BLaER1 (cell line): ENCODE measurements at regions not wholly inside any gene's neighbourhood (a gene's known extent, or its start where the extent isn't known, plus 50 kb on each side); places are given as distances from the start of the nearest gene placed in this dataset.

Experiments used
- H3K27ac ChIP-seq: shearing (Covaris generic); formaldehyde crosslinking; 2 replicates; pipeline ENCODE4 v1.8.1; 2022
- H3K27me3 ChIP-seq: shearing (Covaris generic); formaldehyde crosslinking; 2 replicates; pipeline ENCODE4 v1.8.1; 2022
- H3K36me3 ChIP-seq: shearing (Covaris generic); formaldehyde crosslinking; 2 replicates; pipeline ENCODE4 v1.8.1; 2022
- H3K4me1 ChIP-seq: shearing (Covaris generic); formaldehyde crosslinking; 2 replicates; pipeline ENCODE4 v1.8.1; 2022
- H3K4me2 ChIP-seq: shearing (Covaris generic); formaldehyde crosslinking; 2 replicates; pipeline ENCODE4 v1.8.1; 2022
- H3K4me3 ChIP-seq: shearing (Covaris generic); formaldehyde crosslinking; 2 replicates; pipeline ENCODE4 v1.8.1; 2022
- H3K9ac ChIP-seq: shearing (Covaris generic); formaldehyde crosslinking; 2 replicates; pipeline ENCODE4 v1.8.1; 2022
- H3K9me3 ChIP-seq: shearing (Covaris generic); formaldehyde crosslinking; 2 replicates; pipeline ENCODE4 v1.8.1; 2022
- H4K20me1 ChIP-seq: shearing (Covaris generic); formaldehyde crosslinking; 2 replicates; pipeline ENCODE4 v1.8.1; 2022
- Cebpa-rat ChIP-seq: shearing (Covaris generic); IDR thresholded peaks from 2 replicates; pipeline ENCODE4 v1.8.1; 2022

GRCh38 chr22:27111796-27112672 lies 454.6 kb downstream of the MIAT start:
- Histone ChIP-seq H3K36me3 (no peaks in the 10 kb centered on the region), H3K4me1 (peaks cover 7% of the 10 kb centered on the region), H3K9ac (no peak overlapping the region), H3K4me2 (no peak overlapping the region), H3K27me3 (no peaks in the 10 kb centered on the region), H3K9me3 (peaks cover 22% of the 10 kb centered on the region), H4K20me1 (no peaks in the 10 kb centered on the region), H3K27ac (no peak overlapping the region), H3K4me3 (no peak overlapping the region)
- TF ChIP-seq Cebpa-rat, result no peak

DNA sequence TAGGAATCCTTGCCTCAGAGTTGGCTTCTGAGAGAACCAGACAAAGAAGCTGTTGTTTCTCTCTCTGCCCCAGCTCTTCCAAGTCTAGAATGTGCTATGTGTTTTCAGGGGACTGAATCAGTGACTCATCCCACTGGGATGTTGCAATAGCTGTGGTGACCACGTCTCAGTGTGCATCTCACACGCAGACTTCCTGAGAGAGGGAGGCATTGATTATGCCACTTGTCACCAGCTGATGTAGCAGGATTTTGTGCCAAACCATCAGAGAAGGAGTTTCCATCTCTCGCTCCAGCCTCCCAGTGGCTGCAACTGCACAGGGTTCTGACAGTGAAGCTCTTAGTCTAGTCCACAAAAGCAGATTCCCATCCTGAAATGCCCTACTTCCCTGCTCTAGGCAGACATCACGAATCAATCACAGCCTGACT lies 455.8 kb downstream of the MIAT start:
- peaks cover 7% of the 10 kb centered on the region for H3K4me1 ChIP-seq
- H3K9ac ChIP-seq, result no peak overlapping the region
- peaks cover 22% of the 10 kb centered on the region for H3K9me3 ChIP-seq
- no peak overlapping the region for H3K4me2 ChIP-seq
- no peaks in the 10 kb centered on the region for H3K27me3 ChIP-seq
- H3K4me3 ChIP-seq, result no peak overlapping the region
- H4K20me1 ChIP-seq, result no peaks in the 10 kb centered on the region
- no peaks in the 10 kb centered on the region for H3K36me3 ChIP-seq
- TF ChIP-seq Cebpa-rat, result 0 out of 2 replicates have a peak, but pooled peaks have one; percentile 35
- H3K27ac ChIP-seq, result no peak overlapping the region

GRCh38 chr22:27113641-27114040 lies 456.3 kb downstream of the MIAT start:
- H3K27ac ChIP-seq, result no peak overlapping the region
- no peak for TF ChIP-seq Cebpa-rat

GRCh38 chr22:27114186-27114585 lies 456.8 kb downstream of the MIAT start:
- H3K27ac ChIP-seq, result no peak overlapping the region
- H3K27me3 ChIP-seq, result no peaks in the 10 kb centered on the region
- H3K36me3 ChIP-seq, result no peaks in the 10 kb centered on the region
- H3K4me2 ChIP-seq, result no peak overlapping the region
- TF ChIP-seq Cebpa-rat, result no peak
- peaks cover 2% of the 10 kb centered on the region; the same call in 1 of the 2 replicates for H3K4me1 ChIP-seq
- H3K9me3 ChIP-seq, result peaks cover 14% of the 10 kb centered on the region
- H3K4me3 ChIP-seq, result no peak overlapping the region
- H4K20me1 ChIP-seq, result no peaks in the 10 kb centered on the region
- H3K9ac ChIP-seq, result no peak overlapping the region

More at GRCh38 chr22:27113641-27114040, 456.3 kb downstream of the MIAT start:
- Histone ChIP-seq H4K20me1 (no peaks in the 10 kb centered on the region), H3K4me1 (peaks cover 7% of the 10 kb centered on the region), H3K9ac (no peak overlapping the region), H3K4me3 (no peak overlapping the region), H3K36me3 (no peaks in the 10 kb centered on the region), H3K27me3 (no peaks in the 10 kb centered on the region), H3K9me3 (peaks cover 19% of the 10 kb centered on the region), H3K4me2 (no peak overlapping the region)

GRCh38 chr22:27115410-27115809 lies 458.0 kb downstream of the MIAT start:
- Histone ChIP-seq H3K4me2 (no peak overlapping the region), H3K9me3 (peaks cover 2% of the 10 kb centered on the region), H3K4me3 (no peak overlapping the region), H3K27me3 (no peaks in the 10 kb centered on the region), H4K20me1 (no peaks in the 10 kb centered on the region), H3K9ac (no peak overlapping the region), H3K27ac (no peak overlapping the region), H3K4me1 (no peaks in the 10 kb centered on the region), H3K36me3 (no peaks in the 10 kb centered on the region)
- no peak for TF ChIP-seq Cebpa-rat

DNA sequence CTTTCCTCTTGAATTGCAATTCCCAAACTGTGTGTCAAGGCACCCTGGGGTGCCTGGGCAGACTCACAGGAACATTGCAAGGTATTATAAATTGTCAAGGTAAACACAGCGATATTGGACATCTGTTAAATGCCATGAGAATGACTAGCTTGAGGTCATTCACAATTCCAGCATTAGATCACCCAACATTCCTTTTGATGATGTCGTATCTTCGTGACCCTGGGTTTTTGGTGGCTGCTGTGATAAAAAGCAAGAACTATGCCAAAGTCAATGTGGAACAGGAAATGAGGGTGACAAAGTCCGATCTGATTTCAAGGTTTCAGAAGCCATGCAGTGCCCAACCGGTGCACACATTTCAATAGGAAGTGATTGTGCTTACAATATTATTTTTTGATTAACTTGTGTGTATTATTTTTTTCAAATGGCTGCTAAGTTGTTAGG lies 458.4 kb downstream of the MIAT start:
- no peaks in the 10 kb centered on the region for H3K4me1 ChIP-seq
- H4K20me1 ChIP-seq, result no peaks in the 10 kb centered on the region
- H3K9ac ChIP-seq, result no peak overlapping the region
- no peak overlapping the region for H3K4me3 ChIP-seq
- H3K9me3 ChIP-seq, result no peaks in the 10 kb centered on the region; the same call in 1 of the 2 replicates
- H3K4me2 ChIP-seq, result no peak overlapping the region
- no peaks in the 10 kb centered on the region for H3K27me3 ChIP-seq
- no peak overlapping the region for H3K27ac ChIP-seq
- TF ChIP-seq Cebpa-rat, result no peak
- H3K36me3 ChIP-seq, result no peaks in the 10 kb centered on the region

- no peak overlapping the region for H3K4me3 ChIP-seq
- no peak overlapping the region for H3K27ac ChIP-seq
- no peak for TF ChIP-seq Cebpa-rat
- H3K27me3 ChIP-seq, result no peaks in the 10 kb centered on the region
- H4K20me1 ChIP-seq, result no peaks in the 10 kb centered on the region
- no peaks in the 10 kb centered on the region for H3K4me1 ChIP-seq
- H3K36me3 ChIP-seq, result no peaks in the 10 kb centered on the region
- no peak overlapping the region for H3K4me2 ChIP-seq
- H3K9me3 ChIP-seq, result no peaks in the 10 kb centered on the region; the same call in 1 of the 2 replicates
- H3K9ac ChIP-seq, result no peak overlapping the region
Observed at GRCh38 chr22:27116312-27117086, 459.1 kb downstream of the MIAT start.

DNA sequence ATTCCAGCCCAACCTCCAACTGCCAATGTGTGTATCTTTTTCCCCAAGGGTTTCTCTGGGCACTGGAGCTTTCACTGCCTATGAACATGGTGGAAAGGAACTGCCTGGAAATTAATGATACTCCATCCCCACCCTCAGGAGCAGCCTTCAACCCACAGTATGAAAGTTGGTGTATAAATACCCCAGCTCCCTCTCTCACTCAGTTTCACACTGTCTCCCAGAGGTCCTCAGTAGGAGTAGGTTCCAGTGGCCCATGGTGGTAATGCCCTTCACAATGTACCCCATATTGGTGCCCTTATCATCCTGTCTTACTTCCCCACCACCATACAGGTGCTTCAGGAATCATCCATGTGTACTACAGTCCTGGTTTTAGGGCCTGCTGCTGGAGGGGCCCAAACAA lies 462.6 kb downstream of the MIAT start:
- Histone ChIP-seq H3K4me2 (no peak overlapping the region), H3K9me3 (no peaks in the 10 kb centered on the region), H3K4me3 (no peak overlapping the region), H3K27me3 (no peaks in the 10 kb centered on the region), H4K20me1 (no peaks in the 10 kb centered on the region), H3K36me3 (no peaks in the 10 kb centered on the region), H3K27ac (no peak overlapping the region), H3K9ac (no peak overlapping the region), H3K4me1 (peaks cover 8% of the 10 kb centered on the region)
- TF ChIP-seq Cebpa-rat, result no peak

DNA sequence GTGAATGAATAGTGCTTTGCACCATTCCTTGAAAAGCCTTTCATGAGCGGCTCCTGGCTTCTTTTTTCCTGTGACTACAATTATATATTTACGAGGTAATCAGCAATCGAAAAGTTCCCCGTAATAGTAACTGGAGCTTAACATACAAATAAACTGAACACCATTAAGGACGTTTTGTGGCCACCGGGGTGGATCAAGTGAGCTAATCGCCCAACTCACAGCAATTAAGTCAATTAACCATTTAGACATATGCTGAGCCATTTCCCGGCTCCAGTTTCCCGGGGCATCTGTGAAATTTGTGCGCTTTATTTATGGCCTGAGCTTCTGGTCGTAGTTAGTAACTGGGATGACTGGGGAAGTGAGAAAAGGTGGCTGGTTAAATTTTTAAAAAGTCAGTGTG lies 465.2 kb downstream of the MIAT start:
- H3K27me3 ChIP-seq, result no peaks in the 10 kb centered on the region

DNA sequence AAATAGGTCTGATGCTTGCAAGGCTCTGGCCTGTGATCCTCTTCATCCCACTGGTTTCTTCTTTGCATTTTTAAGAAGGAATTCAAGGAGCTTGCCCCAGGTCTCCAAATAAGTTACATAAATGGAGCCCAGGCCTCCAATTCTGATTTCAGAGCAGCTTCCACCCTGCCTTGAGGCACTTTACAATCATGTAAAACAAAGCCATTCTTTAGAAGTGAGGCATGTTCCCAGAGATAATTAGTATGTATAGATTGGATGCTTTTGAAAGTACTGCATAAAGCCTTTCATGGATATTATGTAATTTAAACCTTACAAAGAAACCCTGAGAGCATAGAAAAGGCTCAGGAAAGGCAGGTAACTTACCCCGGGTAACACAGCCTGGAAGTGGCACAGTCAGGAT lies 466.5 kb downstream of the MIAT start:
- H3K4me3 ChIP-seq, result no peak overlapping the region
- H3K4me2 ChIP-seq, result peak overlapping the region; percentile 55; the same call in 1 of the 2 replicates
- peaks cover 8% of the 10 kb centered on the region for H3K4me1 ChIP-seq
- no peak for TF ChIP-seq Cebpa-rat
- no peak overlapping the region for H3K9ac ChIP-seq
- H3K27me3 ChIP-seq, result no peaks in the 10 kb centered on the region
- H3K9me3 ChIP-seq, result no peaks in the 10 kb centered on the region
- H3K36me3 ChIP-seq, result no peaks in the 10 kb centered on the region
- no peak overlapping the region for H3K27ac ChIP-seq
- no peaks in the 10 kb centered on the region for H4K20me1 ChIP-seq

More for the DNA sequence above, 465.2 kb downstream of the MIAT start:
- Histone ChIP-seq H3K36me3 (no peaks in the 10 kb centered on the region), H4K20me1 (no peaks in the 10 kb centered on the region), H3K4me3 (no peak overlapping the region), H3K27ac (no peak overlapping the region), H3K4me2 (no peak overlapping the region), H3K9ac (no peak overlapping the region), H3K4me1 (peaks cover 8% of the 10 kb centered on the region), H3K9me3 (no peaks in the 10 kb centered on the region)
- no peak for TF ChIP-seq Cebpa-rat
